Progenitor cell of endocrine pancreas (in vitro differentiated cells): ENCODE measurements at regions not wholly inside any gene's neighbourhood (a gene's known extent, or its start where the extent isn't known, plus 50 kb on each side); places are given as distances from the start of the nearest gene placed in this dataset.

Experiments
- DNase-seq: peaks from one replicate; pipeline ENCODE4 v3.0.0; 2021; ENCODE audit warnings: low spot score; ENCODE audit not compliant: unreplicated experiment
- H3K27ac Mint-ChIP-seq: 2 replicates; pipeline ENCODE4 v1.8.0; 2021; ENCODE audit warnings: mild to moderate bottlenecking, moderate library complexity, mixed read lengths
- H3K27me3 Mint-ChIP-seq: 2 replicates; pipeline ENCODE4 v1.8.0; 2021; ENCODE audit warnings: mixed read lengths
- H3K36me3 Mint-ChIP-seq: 2 replicates; pipeline ENCODE4 v1.8.0; 2022; ENCODE audit warnings: mixed read lengths; ENCODE audit not compliant: insufficient read depth
- H3K4me1 Mint-ChIP-seq: 2 replicates; pipeline ENCODE4 v1.8.0; 2021; ENCODE audit warnings: low read depth, mixed read lengths
- H3K4me3 Mint-ChIP-seq: 2 replicates; pipeline ENCODE4 v1.8.0; 2021; ENCODE audit warnings: low read depth, mild to moderate bottlenecking, moderate library complexity, mixed read lengths
- H3K9me3 Mint-ChIP-seq: 2 replicates; pipeline ENCODE4 v1.8.0; 2021; ENCODE audit warnings: low read depth, mixed read lengths
- TF ChIP-seq, protein P1 (sequence below): fragments of 200-600 bp; sonication (generic); IDR thresholded peaks from one replicate; pipeline ENCODE4 v1.5.0; 2021; ENCODE audit warnings: antibody characterized with exemption, mild to moderate bottlenecking; ENCODE audit not compliant: unreplicated experiment

DNA sequence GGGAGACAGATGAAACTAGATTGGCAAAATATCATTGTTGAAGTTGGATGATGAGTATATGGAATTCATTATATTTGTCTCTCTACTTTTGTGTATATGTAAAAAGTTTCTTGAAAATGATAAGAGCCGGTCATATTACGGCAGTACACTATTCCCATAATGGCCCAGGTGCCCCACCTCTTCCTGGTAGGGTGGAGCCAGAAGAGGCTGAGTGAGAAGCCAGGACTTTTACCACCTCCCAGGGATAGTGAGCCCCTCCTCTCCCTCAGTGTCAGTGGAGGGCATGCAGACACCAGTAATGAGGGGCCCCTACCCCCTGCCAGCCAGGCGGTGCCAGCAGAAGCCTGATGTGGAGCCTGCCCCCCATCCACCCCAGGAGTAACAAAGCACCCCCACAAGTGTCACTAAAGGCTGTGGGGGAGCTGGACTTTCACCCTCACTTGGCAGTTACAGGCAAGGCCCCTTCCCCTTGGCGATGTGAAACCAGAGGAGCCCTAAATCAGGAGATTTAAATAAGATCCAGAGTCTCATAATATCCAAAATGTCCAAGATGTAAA lies 198.9 kb upstream of the RBBP8 start:
- no peak for DNase-seq
- no peaks in the 10 kb centered on the region for H3K9me3 Mint-ChIP-seq

DNA sequence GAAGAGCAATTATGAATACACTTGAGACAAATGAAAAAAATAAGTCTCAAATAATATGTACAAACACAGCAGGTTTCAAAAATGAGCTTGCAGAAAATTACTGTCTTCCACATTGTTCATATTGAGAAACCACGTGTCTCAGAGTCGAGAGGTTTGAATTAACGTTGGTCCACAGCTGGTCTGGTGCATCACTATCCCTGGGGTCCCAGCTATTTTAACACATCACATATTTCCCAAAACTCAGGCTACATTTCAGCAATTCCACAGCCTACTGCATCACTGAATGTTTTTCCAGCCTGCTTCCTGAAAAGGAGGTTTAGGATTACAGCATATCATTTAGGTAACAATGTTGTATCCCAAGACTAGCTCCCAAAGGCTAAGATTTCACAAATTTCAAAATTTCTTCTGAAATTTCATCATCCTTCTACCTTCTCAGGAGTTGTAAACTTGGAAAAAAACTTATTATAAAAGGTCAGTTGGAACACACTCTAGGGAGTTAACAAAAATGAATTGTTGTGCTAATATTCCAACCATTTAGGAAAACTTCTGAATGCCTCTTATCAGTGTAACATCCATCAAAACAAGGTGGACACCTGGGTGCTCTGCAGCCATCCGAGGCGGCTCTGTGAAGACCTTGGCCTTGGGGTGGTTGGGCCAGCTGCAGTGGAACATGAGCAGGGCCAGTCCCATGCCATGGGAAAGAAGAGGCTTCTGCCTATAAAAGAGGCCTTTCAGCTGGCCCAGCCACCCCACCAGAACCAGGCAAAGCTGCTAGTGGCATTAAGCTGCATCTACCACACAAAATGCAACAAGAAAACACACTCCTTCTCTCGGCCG lies 198.1 kb upstream of the RBBP8 start:
- Mint-ChIP-seq H3K27me3 (no peaks in the 10 kb centered on the region), H3K36me3 (no peaks in the 10 kb centered on the region), H3K9me3 (no peaks in the 10 kb centered on the region), H3K4me3 (no peak overlapping the region), H3K27ac (no peak overlapping the region), H3K4me1 (peaks cover 6% of the 10 kb centered on the region)
- TF ChIP-seq, protein P1, sequence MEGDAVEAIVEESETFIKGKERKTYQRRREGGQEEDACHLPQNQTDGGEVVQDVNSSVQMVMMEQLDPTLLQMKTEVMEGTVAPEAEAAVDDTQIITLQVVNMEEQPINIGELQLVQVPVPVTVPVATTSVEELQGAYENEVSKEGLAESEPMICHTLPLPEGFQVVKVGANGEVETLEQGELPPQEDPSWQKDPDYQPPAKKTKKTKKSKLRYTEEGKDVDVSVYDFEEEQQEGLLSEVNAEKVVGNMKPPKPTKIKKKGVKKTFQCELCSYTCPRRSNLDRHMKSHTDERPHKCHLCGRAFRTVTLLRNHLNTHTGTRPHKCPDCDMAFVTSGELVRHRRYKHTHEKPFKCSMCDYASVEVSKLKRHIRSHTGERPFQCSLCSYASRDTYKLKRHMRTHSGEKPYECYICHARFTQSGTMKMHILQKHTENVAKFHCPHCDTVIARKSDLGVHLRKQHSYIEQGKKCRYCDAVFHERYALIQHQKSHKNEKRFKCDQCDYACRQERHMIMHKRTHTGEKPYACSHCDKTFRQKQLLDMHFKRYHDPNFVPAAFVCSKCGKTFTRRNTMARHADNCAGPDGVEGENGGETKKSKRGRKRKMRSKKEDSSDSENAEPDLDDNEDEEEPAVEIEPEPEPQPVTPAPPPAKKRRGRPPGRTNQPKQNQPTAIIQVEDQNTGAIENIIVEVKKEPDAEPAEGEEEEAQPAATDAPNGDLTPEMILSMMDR: no peak
- no peak for DNase-seq

More for the DNA sequence above, 198.9 kb upstream of the RBBP8 start:
- H3K27ac Mint-ChIP-seq: no peak overlapping the region
- H3K4me3 Mint-ChIP-seq: no peak overlapping the region
- no peaks in the 10 kb centered on the region for H3K27me3 Mint-ChIP-seq
- H3K4me1 Mint-ChIP-seq: peaks cover 3% of the 10 kb centered on the region
- no peaks in the 10 kb centered on the region for H3K36me3 Mint-ChIP-seq
- TF ChIP-seq, protein P1: no peak

DNA sequence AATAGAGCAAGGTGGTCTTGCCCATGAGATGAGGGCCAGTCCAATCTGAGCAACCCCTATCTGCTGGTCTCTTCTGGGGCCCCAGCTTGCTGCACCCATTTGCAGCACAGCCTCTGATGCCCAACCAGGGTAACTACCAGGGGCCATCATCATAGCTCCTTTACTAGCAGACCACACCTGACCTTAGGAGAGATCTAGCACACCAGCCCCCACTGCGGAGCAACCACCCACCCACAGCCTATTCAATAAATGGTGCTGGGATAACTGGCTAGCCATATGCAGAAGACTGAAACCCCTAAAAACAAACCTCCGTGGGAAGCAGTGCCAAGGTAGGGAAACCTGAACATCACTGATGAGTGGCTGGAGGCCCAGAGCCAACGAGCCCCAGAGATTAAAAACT lies 196.1 kb upstream of the RBBP8 start:
- no peak overlapping the region for H3K4me3 Mint-ChIP-seq
- no peak for DNase-seq
- TF ChIP-seq, protein P1: no peak
- no peaks in the 10 kb centered on the region for H3K27me3 Mint-ChIP-seq
- no peak overlapping the region for H3K27ac Mint-ChIP-seq
- H3K9me3 Mint-ChIP-seq: no peaks in the 10 kb centered on the region
- H3K4me1 Mint-ChIP-seq: peaks cover 6% of the 10 kb centered on the region
- H3K36me3 Mint-ChIP-seq: no peaks in the 10 kb centered on the region

DNA sequence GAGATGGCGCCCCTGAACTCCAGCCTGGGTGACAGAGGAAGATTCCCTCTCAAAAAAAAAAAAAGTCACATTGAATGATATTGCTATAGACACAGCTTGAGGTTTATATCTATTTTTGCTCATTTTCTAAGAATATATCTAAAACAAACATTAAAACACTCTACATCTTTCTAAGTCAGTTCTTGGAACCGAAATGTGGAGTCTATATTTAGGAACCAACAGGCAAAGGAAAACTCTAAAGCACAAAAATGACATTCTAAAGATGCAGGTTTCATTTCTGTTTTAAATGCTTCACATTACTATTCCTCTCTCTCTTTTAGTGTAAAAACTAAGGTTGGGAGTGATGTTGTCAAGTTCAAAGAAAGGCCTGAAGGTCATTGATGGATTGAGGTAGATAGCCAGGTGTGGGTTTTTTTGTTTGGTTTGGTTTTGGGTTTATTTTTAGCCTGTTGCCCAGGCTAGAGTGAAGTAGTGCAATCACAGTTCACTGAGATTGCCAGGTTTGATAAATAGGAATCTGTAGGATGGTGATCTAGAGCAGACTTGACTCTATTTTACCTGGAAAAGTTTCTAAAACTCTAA lies 194.0 kb upstream of the RBBP8 start:
- H3K27me3 Mint-ChIP-seq: no peaks in the 10 kb centered on the region
- TF ChIP-seq, protein P1: no peak
- DNase-seq: no peak
- H3K9me3 Mint-ChIP-seq: peaks cover 9% of the 10 kb centered on the region
- no peak overlapping the region for H3K4me3 Mint-ChIP-seq
- no peaks in the 10 kb centered on the region for H3K36me3 Mint-ChIP-seq
- H3K27ac Mint-ChIP-seq: peak overlapping the region; percentile 16
- H3K4me1 Mint-ChIP-seq: peaks cover 6% of the 10 kb centered on the region

DNA sequence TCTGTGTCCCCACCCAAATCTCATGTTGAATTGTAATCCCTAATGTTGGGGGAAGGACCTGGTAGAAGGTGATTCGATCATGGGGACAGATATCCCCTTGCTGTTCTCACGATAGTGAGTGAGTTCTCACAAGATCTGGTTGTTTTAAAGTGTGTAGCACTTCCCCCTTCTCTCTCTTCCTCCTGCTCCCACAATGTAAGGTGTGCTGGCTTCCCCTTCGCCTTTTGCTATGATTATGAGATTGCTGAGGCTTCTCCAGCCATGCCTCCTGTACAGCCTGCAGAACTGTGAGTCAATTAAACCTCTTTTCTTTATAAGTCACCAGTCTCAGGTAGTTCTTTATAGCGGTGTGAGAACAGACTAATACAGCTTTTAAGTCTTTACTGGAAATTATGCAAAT lies 193.3 kb upstream of the RBBP8 start:
- H3K36me3 Mint-ChIP-seq: no peaks in the 10 kb centered on the region
- no peak overlapping the region for H3K4me3 Mint-ChIP-seq
- TF ChIP-seq, protein P1: no peak
- peaks cover 6% of the 10 kb centered on the region for H3K4me1 Mint-ChIP-seq
- H3K27ac Mint-ChIP-seq: no peak overlapping the region
- DNase-seq: no peak
- no peaks in the 10 kb centered on the region for H3K27me3 Mint-ChIP-seq
- peaks cover 12% of the 10 kb centered on the region for H3K9me3 Mint-ChIP-seq
